Testis (tissue), 2 donors: ENCODE measurements at regions not wholly inside any gene's neighbourhood (a gene's known extent, or its start where the extent isn't known, plus 50 kb on each side); places are given as distances from the start of the nearest gene placed in this dataset.

Source experiments
- CTCF ChIP-seq, 3 experiments: fragments of 450-650 bp in 2 of 3; fragments of 200-600 bp in 1 of 3; sonication (generic) in 1 of 3; IDR thresholded peaks; one replicate each; pipeline ENCODE4 v1.5.1; 2016 to 2019; ENCODE audit warnings: antibody characterized with exemption in 3 of 3, mild to moderate bottlenecking in 2 of 3, moderate library complexity in 1 of 3
- POLR2A ChIP-seq: fragments of 450-650 bp; IDR thresholded peaks from one replicate; pipeline ENCODE4 v1.6.1; 2017; ENCODE audit warnings: antibody characterized with exemption, mild to moderate bottlenecking, moderate library complexity

GRCh38 chr4:64780664-64781063 is 371.4 kb upstream of the TECRL start:
- no peak for TF ChIP-seq CTCF (IDR thresholded peaks at IDR 0.05)
- no peak for TF ChIP-seq POLR2A
